ENCODE measurements at regions not wholly inside any gene's neighbourhood (a gene's known extent, or its start where the extent isn't known, plus 50 kb on each side); places are given as distances from the start of the nearest gene placed in this dataset.

DNA sequence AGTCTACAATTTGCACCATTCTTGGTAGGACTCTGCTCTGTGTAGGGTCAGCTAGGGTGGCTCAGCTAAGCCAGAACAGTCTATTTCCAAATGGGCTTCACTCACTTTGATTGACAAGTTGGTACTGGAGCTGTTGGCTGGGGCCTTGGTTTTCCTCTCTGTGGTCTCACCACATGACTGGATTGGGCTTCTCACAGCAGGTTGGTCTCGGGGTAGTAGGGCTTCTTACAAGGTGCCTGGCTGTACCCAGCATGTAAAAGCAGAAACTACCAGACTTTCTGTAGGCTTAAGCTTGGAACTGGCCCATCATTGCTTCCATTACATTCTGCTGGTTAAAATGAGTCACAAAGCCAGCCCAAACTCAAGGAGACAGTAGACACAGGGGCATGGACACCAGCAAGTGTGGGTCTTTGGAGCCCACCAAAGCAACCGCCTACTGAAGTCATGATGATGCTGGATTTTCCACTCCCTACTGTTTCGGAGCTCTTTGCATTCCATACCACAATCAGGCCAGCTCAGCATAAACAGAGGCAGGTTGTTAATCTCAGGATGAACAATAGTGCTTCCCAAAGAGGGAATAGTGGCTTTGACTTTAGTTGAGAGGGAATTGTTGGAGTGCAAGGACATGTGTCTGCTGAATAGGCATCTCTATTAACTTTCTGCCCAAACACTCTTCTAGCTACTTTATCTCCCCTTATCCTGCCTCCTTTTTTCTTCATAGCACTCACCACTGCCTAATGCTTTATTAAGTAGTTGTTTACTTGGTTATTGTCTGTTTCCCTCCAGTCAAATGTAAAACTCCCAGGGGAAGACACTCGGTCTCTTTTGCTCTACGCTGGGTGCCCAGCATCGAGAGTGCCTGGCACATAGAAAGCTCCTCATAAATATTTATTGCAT is 78.0 kb upstream of the RARB start:
- Mint-ChIP-seq H3K27ac (no peak overlapping the region), H3K9me3 (no peaks in the 10 kb centered on the region; the same call in 2 of the 3 replicates), H3K27me3 (ENCODE audit: insufficient read depth, low read depth, poor library complexity) (peaks cover 6% of the 10 kb centered on the region), H3K4me1 (peaks cover 8% of the 10 kb centered on the region; the same call in 2 of the 3 replicates), H3K36me3 (ENCODE audit: low read depth) (no peaks in the 10 kb centered on the region), H3K4me3 (no peak overlapping the region)
- TF ChIP-seq NANOG (IDR thresholded peaks at IDR 0.05; ENCODE audit: borderline replicate concordance) = no peak
- no peak for TF ChIP-seq POLR2AphosphoS5 (IDR thresholded peaks at IDR 0.05; ENCODE audit: low read depth)
- H2AFZ ChIP-seq = no peak overlapping the region
- no peak overlapping the region for H3K27ac ChIP-seq (ENCODE audit: low read depth)
- H3K4me2 ChIP-seq = no peak overlapping the region
- H3F3A ChIP-seq (replicated peaks; ENCODE audit: low read depth) = no peaks in the 10 kb centered on the region
- H4K20me1 ChIP-seq (replicated peaks; ENCODE audit: insufficient read depth) = no peaks in the 10 kb centered on the region
- no peaks in the 10 kb centered on the region for H3K36me3 ChIP-seq (ENCODE audit: insufficient read depth)
- no peaks in the 10 kb centered on the region for H3K27me3 ChIP-seq (ENCODE audit: insufficient read depth)
- peaks cover 5% of the 10 kb centered on the region; the same call in 1 of the 2 replicates for H3K9me2 ChIP-seq (ENCODE audit: insufficient read depth)
- ATAC-seq (no peak), DNase-seq (ENCODE audit: low spot score) (no peak)
- H3K79me2 ChIP-seq (replicated peaks; ENCODE audit: insufficient read depth) = no peaks in the 10 kb centered on the region
- H3K4me3 ChIP-seq = no peak overlapping the region
- no peaks in the 10 kb centered on the region for H3K4me1 ChIP-seq (ENCODE audit: insufficient read depth)

DNA sequence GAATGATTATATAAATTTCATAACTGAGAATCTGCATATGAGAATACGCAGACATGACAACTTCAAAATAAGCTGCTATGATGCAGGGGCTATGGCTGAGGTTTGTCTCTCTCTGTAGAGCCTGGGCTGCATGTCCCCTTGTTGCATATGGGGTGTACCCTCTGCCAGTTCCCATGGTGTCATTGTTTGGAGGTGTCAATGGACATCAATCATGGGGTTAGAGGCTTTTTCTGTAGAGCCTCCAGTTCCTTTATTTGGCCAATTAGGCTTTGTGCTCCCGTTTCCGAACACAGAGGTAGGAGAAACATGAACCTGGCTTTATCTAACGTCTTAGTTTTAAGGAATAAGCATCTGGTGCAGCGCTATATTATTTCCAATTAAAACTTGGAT is 77.3 kb upstream of the RARB start:
- no peaks in the 10 kb centered on the region for H3K79me2 ChIP-seq (replicated peaks; ENCODE audit: insufficient read depth)
- H3K36me3 ChIP-seq (ENCODE audit: insufficient read depth) = no peaks in the 10 kb centered on the region
- H4K20me1 ChIP-seq (replicated peaks; ENCODE audit: insufficient read depth) = no peaks in the 10 kb centered on the region
- no peaks in the 10 kb centered on the region for H3K27me3 ChIP-seq (ENCODE audit: insufficient read depth)
- Mint-ChIP-seq H3K36me3 (ENCODE audit: low read depth) (no peaks in the 10 kb centered on the region), H3K4me3 (no peak overlapping the region), H3K4me1 (peaks cover 8% of the 10 kb centered on the region; the same call in 2 of the 3 replicates), H3K27me3 (ENCODE audit: insufficient read depth, low read depth, poor library complexity) (peaks cover 6% of the 10 kb centered on the region), H3K27ac (no peak overlapping the region), H3K9me3 (no peaks in the 10 kb centered on the region; the same call in 2 of the 3 replicates)
- H2AFZ ChIP-seq = no peak overlapping the region
- no peaks in the 10 kb centered on the region for H3F3A ChIP-seq (replicated peaks; ENCODE audit: low read depth)
- H3K4me2 ChIP-seq = no peak overlapping the region
- DNase-seq (ENCODE audit: low spot score) (no peak), ATAC-seq (no peak)
- H3K4me1 ChIP-seq (ENCODE audit: insufficient read depth) = no peaks in the 10 kb centered on the region
- H3K4me3 ChIP-seq = no peak overlapping the region
- TF ChIP-seq, protein P1, sequence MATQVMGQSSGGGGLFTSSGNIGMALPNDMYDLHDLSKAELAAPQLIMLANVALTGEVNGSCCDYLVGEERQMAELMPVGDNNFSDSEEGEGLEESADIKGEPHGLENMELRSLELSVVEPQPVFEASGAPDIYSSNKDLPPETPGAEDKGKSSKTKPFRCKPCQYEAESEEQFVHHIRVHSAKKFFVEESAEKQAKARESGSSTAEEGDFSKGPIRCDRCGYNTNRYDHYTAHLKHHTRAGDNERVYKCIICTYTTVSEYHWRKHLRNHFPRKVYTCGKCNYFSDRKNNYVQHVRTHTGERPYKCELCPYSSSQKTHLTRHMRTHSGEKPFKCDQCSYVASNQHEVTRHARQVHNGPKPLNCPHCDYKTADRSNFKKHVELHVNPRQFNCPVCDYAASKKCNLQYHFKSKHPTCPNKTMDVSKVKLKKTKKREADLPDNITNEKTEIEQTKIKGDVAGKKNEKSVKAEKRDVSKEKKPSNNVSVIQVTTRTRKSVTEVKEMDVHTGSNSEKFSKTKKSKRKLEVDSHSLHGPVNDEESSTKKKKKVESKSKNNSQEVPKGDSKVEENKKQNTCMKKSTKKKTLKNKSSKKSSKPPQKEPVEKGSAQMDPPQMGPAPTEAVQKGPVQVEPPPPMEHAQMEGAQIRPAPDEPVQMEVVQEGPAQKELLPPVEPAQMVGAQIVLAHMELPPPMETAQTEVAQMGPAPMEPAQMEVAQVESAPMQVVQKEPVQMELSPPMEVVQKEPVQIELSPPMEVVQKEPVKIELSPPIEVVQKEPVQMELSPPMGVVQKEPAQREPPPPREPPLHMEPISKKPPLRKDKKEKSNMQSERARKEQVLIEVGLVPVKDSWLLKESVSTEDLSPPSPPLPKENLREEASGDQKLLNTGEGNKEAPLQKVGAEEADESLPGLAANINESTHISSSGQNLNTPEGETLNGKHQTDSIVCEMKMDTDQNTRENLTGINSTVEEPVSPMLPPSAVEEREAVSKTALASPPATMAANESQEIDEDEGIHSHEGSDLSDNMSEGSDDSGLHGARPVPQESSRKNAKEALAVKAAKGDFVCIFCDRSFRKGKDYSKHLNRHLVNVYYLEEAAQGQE (IDR thresholded peaks at IDR 0.05; ENCODE audit: unreplicated experiment) = no peak
- no peak overlapping the region for H3K27ac ChIP-seq (ENCODE audit: low read depth)
- H3K9me2 ChIP-seq (ENCODE audit: insufficient read depth) = peaks cover 5% of the 10 kb centered on the region; the same call in 1 of the 2 replicates

DNA sequence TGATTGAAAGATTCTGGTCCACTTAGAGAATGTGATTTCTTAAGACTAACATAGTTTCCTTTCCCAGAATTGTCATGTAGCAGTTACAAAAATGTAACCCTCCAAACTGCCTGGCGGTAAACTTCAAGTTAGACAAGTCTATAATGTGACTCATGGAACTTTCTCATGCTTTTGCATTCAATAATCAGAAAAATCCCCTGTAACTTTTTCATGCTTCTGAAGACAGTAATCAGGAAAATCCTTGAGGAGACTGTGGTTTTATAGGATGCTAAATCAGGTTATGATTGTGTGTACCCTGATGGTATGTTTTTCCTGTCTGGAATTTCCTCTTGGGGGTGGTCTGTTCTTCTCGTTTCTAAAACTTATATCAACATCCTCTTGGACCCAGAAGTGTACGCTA is 74.0 kb upstream of the RARB start:
- no peak overlapping the region for H2AFZ ChIP-seq
- H3K4me3 ChIP-seq = no peak overlapping the region
- H3K36me3 Mint-ChIP-seq (ENCODE audit: low read depth) = 0 out of 3 replicates have a peak, but pooled peaks cover 2% of the 10 kb centered on the region
- peaks cover 7% of the 10 kb centered on the region; the same call in 2 of the 3 replicates for H3K9me3 Mint-ChIP-seq
- no peak overlapping the region for H3K27ac ChIP-seq (ENCODE audit: low read depth)
- H4K20me1 ChIP-seq (replicated peaks; ENCODE audit: insufficient read depth) = no peaks in the 10 kb centered on the region
- H3F3A ChIP-seq (replicated peaks; ENCODE audit: low read depth) = no peaks in the 10 kb centered on the region
- no peak overlapping the region for H3K4me2 ChIP-seq
- no peak for DNase-seq (ENCODE audit: low spot score)
- H3K36me3 ChIP-seq (ENCODE audit: insufficient read depth) = no peaks in the 10 kb centered on the region
- H3K79me2 ChIP-seq (replicated peaks; ENCODE audit: insufficient read depth) = no peaks in the 10 kb centered on the region
- H3K27me3 Mint-ChIP-seq (ENCODE audit: insufficient read depth, low read depth, poor library complexity) = peaks cover 6% of the 10 kb centered on the region
- H3K27ac Mint-ChIP-seq = no peak overlapping the region
- H3K27me3 ChIP-seq (ENCODE audit: insufficient read depth) = no peaks in the 10 kb centered on the region
- peaks cover 3% of the 10 kb centered on the region; the same call in 2 of the 3 replicates for H3K4me1 Mint-ChIP-seq
- no peak for ATAC-seq
- H3K4me3 Mint-ChIP-seq = no peak overlapping the region
- H3K9me2 ChIP-seq (ENCODE audit: insufficient read depth) = peaks cover 5% of the 10 kb centered on the region; the same call in 1 of the 2 replicates
- H3K4me1 ChIP-seq (ENCODE audit: insufficient read depth) = no peaks in the 10 kb centered on the region
- TF ChIP-seq EZH2phosphoT487 (IDR thresholded peaks at IDR 0.05; ENCODE audit: unreplicated experiment) = no peak
- TF ChIP-seq CREB1 (CRISPR knock-in tag; IDR thresholded peaks at IDR 0.05; ENCODE audit: low read depth) = no peak
- TF ChIP-seq, protein P1 (IDR thresholded peaks at IDR 0.05; ENCODE audit: unreplicated experiment) = no peak
- TF ChIP-seq, protein P2, sequence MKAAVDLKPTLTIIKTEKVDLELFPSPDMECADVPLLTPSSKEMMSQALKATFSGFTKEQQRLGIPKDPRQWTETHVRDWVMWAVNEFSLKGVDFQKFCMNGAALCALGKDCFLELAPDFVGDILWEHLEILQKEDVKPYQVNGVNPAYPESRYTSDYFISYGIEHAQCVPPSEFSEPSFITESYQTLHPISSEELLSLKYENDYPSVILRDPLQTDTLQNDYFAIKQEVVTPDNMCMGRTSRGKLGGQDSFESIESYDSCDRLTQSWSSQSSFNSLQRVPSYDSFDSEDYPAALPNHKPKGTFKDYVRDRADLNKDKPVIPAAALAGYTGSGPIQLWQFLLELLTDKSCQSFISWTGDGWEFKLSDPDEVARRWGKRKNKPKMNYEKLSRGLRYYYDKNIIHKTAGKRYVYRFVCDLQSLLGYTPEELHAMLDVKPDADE (IDR thresholded peaks at IDR 0.05) = no peak
